ENCODE measurements at regions not wholly inside any gene's neighbourhood (a gene's known extent, or its start where the extent isn't known, plus 50 kb on each side); places are given as distances from the start of the nearest gene placed in this dataset.

DNA sequence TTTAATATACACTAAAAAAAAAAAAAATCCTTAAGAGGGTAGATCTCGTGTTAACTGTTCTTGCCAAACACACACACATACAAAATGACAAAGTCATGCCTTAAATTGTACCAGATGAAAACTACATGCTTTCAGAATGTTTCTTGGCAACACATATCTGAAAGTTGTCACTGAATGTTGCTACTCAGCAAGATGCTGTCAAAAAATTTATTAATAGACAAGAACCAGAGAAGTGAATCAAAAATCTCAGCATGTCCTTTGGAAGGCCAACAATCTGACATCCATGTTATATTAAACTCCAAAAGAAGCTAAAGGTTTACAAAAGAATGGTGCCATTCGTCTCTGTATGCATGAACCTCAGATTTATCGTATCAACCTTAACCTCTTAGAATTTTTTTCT is 1746.2 kb upstream of the PRR20A start:
- TF ChIP-seq EP300 (conservative IDR thresholded peaks at IDR 0.05; ENCODE audit: poor library complexity, severe bottlenecking) (peak; percentile 87), CTCF (IDR thresholded peaks at IDR 0.05; ENCODE audit: poor library complexity, severe bottlenecking) (no peak), TAF1 (IDR thresholded peaks at IDR 0.05; ENCODE audit: low read depth) (no peak), RAD21 (conservative IDR thresholded peaks at IDR 0.05) (no peak), POLR2AphosphoS5 (IDR thresholded peaks at IDR 0.05) (peak; percentile 57), EZH2 (IDR thresholded peaks at IDR 0.05; ENCODE audit: borderline replicate concordance, insufficient read depth, low read length, poor library complexity, severe bottlenecking) (no peak), MXI1 (conservative IDR thresholded peaks at IDR 0.05; ENCODE audit: poor library complexity, severe bottlenecking) (no peak), SMC3 (conservative IDR thresholded peaks at IDR 0.05; ENCODE audit: poor library complexity) (no peak)
- TF ChIP-seq, protein P1, sequence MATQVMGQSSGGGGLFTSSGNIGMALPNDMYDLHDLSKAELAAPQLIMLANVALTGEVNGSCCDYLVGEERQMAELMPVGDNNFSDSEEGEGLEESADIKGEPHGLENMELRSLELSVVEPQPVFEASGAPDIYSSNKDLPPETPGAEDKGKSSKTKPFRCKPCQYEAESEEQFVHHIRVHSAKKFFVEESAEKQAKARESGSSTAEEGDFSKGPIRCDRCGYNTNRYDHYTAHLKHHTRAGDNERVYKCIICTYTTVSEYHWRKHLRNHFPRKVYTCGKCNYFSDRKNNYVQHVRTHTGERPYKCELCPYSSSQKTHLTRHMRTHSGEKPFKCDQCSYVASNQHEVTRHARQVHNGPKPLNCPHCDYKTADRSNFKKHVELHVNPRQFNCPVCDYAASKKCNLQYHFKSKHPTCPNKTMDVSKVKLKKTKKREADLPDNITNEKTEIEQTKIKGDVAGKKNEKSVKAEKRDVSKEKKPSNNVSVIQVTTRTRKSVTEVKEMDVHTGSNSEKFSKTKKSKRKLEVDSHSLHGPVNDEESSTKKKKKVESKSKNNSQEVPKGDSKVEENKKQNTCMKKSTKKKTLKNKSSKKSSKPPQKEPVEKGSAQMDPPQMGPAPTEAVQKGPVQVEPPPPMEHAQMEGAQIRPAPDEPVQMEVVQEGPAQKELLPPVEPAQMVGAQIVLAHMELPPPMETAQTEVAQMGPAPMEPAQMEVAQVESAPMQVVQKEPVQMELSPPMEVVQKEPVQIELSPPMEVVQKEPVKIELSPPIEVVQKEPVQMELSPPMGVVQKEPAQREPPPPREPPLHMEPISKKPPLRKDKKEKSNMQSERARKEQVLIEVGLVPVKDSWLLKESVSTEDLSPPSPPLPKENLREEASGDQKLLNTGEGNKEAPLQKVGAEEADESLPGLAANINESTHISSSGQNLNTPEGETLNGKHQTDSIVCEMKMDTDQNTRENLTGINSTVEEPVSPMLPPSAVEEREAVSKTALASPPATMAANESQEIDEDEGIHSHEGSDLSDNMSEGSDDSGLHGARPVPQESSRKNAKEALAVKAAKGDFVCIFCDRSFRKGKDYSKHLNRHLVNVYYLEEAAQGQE (IDR thresholded peaks at IDR 0.05; ENCODE audit: borderline replicate concordance), result no peak
- no peak overlapping the region for H3K4me3 ChIP-seq (ENCODE audit: low read length)
- H4K20me1 ChIP-seq (ENCODE audit: insufficient read depth), result no peaks in the 10 kb centered on the region

DNA sequence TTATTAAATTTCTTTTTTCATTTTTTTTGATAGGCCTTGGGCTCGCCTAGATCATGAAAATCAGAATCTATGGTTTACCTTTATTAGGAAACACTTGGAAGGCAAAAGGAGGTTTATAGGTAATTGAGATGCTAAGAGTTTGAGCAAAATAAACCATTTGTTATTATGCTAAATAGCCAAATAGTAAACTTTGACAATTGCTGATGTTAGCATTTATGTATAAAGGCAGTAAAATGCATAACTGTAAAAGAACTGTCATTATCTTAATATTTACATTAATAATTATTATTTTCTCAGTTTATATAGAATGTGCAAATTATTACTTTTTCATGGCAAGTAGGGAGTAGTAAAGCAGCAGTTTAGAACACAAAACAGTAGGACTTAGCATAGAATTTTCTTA is 1737.8 kb upstream of the PRR20A start:
- no peaks in the 10 kb centered on the region for H3K36me3 ChIP-seq (ENCODE audit: insufficient read depth, low read length)
- no peak overlapping the region for H3K4me2 ChIP-seq (ENCODE audit: low read length)
- H3K4me3 ChIP-seq (ENCODE audit: low read length), result no peak overlapping the region
- H3K9me3 ChIP-seq (ENCODE audit: low read length), result no peaks in the 10 kb centered on the region
- H4K20me1 ChIP-seq (ENCODE audit: insufficient read depth), result no peaks in the 10 kb centered on the region
- H2AFZ ChIP-seq (ENCODE audit: low read depth, low read length), result no peak overlapping the region
- no peak overlapping the region for H3K9ac ChIP-seq (ENCODE audit: low read length)
- H3K27me3 ChIP-seq (ENCODE audit: insufficient read depth, low read depth, low read length), result no peaks in the 10 kb centered on the region
- H3K79me2 ChIP-seq (replicated peaks; ENCODE audit: insufficient read depth, low read length), result no peaks in the 10 kb centered on the region
- no peaks in the 10 kb centered on the region for H3F3A ChIP-seq (ENCODE audit: insufficient read depth, low read length, poor library complexity, severe bottlenecking)
- no peak overlapping the region for H3K27ac ChIP-seq (ENCODE audit: low read length)
- H3K9me2 ChIP-seq (ENCODE audit: insufficient read depth, low read length), result no peaks in the 10 kb centered on the region
- TF ChIP-seq CTCF (IDR thresholded peaks at IDR 0.05; ENCODE audit: poor library complexity, severe bottlenecking) (no peak), MXI1 (conservative IDR thresholded peaks at IDR 0.05; ENCODE audit: poor library complexity, severe bottlenecking) (no peak), EZH2 (IDR thresholded peaks at IDR 0.05; ENCODE audit: borderline replicate concordance, insufficient read depth, low read length, poor library complexity, severe bottlenecking) (no peak), TAF1 (IDR thresholded peaks at IDR 0.05; ENCODE audit: low read depth) (no peak), SMC3 (conservative IDR thresholded peaks at IDR 0.05; ENCODE audit: poor library complexity) (no peak), RAD21 (conservative IDR thresholded peaks at IDR 0.05) (no peak), POLR2AphosphoS5 (IDR thresholded peaks at IDR 0.05) (no peak)
- TF ChIP-seq, protein P1 (IDR thresholded peaks at IDR 0.05; ENCODE audit: borderline replicate concordance), result no peak

More for the DNA sequence above, 1746.2 kb upstream of the PRR20A start:
- H2AFZ ChIP-seq (ENCODE audit: low read depth, low read length), result no peak overlapping the region
- H3F3A ChIP-seq (ENCODE audit: insufficient read depth, low read length, poor library complexity, severe bottlenecking), result no peaks in the 10 kb centered on the region
- H3K9me3 ChIP-seq (ENCODE audit: low read length), result no peaks in the 10 kb centered on the region
- no peaks in the 10 kb centered on the region for H3K36me3 ChIP-seq (ENCODE audit: insufficient read depth, low read length)
- no peaks in the 10 kb centered on the region for H3K79me2 ChIP-seq (replicated peaks; ENCODE audit: insufficient read depth, low read length)
- H3K27me3 ChIP-seq (ENCODE audit: insufficient read depth, low read depth, low read length), result no peaks in the 10 kb centered on the region
- H3K9me2 ChIP-seq (ENCODE audit: insufficient read depth, low read length), result no peaks in the 10 kb centered on the region
- no peak overlapping the region for H3K4me2 ChIP-seq (ENCODE audit: low read length)
- H3K27ac ChIP-seq (ENCODE audit: low read length), result no peak overlapping the region
- H3K9ac ChIP-seq (ENCODE audit: low read length), result no peak overlapping the region
